ENCODE measurements at regions not wholly inside any gene's neighbourhood (a gene's known extent, or its start where the extent isn't known, plus 50 kb on each side); places are given as distances from the start of the nearest gene placed in this dataset.

GRCh38 chr16:87552072-87552718 is 50.1 kb upstream of the JPH3 start:
- Mint-ChIP-seq H3K4me1 (no peaks in the 10 kb centered on the region), H3K4me3 (no peak overlapping the region), H3K9me3 (no peaks in the 10 kb centered on the region), H3K27me3 (peaks cover 19% of the 10 kb centered on the region), H3K36me3 (no peaks in the 10 kb centered on the region), H3K27ac (no peak overlapping the region)
- DNase-seq = no peak

GRCh38 chr16:87551487-87551886 is 50.8 kb upstream of the JPH3 start:
- no peaks in the 10 kb centered on the region for H3K36me3 Mint-ChIP-seq
- H3K4me1 Mint-ChIP-seq = no peaks in the 10 kb centered on the region
- H3K9me3 Mint-ChIP-seq = no peaks in the 10 kb centered on the region
- no peak overlapping the region for H3K4me3 Mint-ChIP-seq
- H3K27ac Mint-ChIP-seq = no peak overlapping the region
- no peak for DNase-seq
- peaks cover 22% of the 10 kb centered on the region for H3K27me3 Mint-ChIP-seq

GRCh38 chr16:87550495-87550961 is 51.8 kb upstream of the JPH3 start:
- no peak overlapping the region for H3K4me3 Mint-ChIP-seq
- peak; percentile 56 for DNase-seq
- H3K27me3 Mint-ChIP-seq = peaks cover 22% of the 10 kb centered on the region
- no peaks in the 10 kb centered on the region for H3K4me1 Mint-ChIP-seq
- H3K36me3 Mint-ChIP-seq = no peaks in the 10 kb centered on the region
- no peak overlapping the region for H3K27ac Mint-ChIP-seq
- peaks cover 5% of the 10 kb centered on the region for H3K9me3 Mint-ChIP-seq

- Mint-ChIP-seq H3K27ac (no peak overlapping the region), H3K27me3 (peaks cover 22% of the 10 kb centered on the region), H3K36me3 (no peaks in the 10 kb centered on the region), H3K9me3 (peaks cover 6% of the 10 kb centered on the region), H3K4me3 (no peak overlapping the region), H3K4me1 (no peaks in the 10 kb centered on the region)
- DNase-seq = no peak
Measured at GRCh38 chr16:87549627-87550494, 52.4 kb upstream of the JPH3 start.

- DNase-seq = no peak
- no peak overlapping the region for H3K4me3 Mint-ChIP-seq
- peaks cover 22% of the 10 kb centered on the region for H3K27me3 Mint-ChIP-seq
- H3K36me3 Mint-ChIP-seq = no peaks in the 10 kb centered on the region
- H3K9me3 Mint-ChIP-seq = peaks cover 6% of the 10 kb centered on the region
- H3K27ac Mint-ChIP-seq = no peak overlapping the region
- H3K4me1 Mint-ChIP-seq = peaks cover 5% of the 10 kb centered on the region
Measured at GRCh38 chr16:87548046-87548445, 54.3 kb upstream of the JPH3 start.

GRCh38 chr16:87543436-87544191 is 50.8 kb upstream of the ZCCHC14 start:
- DNase-seq = no peak
- Mint-ChIP-seq H3K27ac (no peak overlapping the region), H3K4me1 (peaks cover 5% of the 10 kb centered on the region), H3K9me3 (peaks cover 6% of the 10 kb centered on the region), H3K27me3 (peaks cover 45% of the 10 kb centered on the region), H3K36me3 (no peaks in the 10 kb centered on the region), H3K4me3 (no peak overlapping the region)

- H3K4me1 Mint-ChIP-seq = peaks cover 10% of the 10 kb centered on the region
Measured at GRCh38 chr16:87542531-87543102, 49.8 kb upstream of the ZCCHC14 start.

More at GRCh38 chr16:87542531-87543102, 49.8 kb upstream of the ZCCHC14 start:
- Mint-ChIP-seq H3K27me3 (peaks cover 38% of the 10 kb centered on the region), H3K27ac (no peak overlapping the region), H3K4me3 (no peak overlapping the region), H3K9me3 (peaks cover 6% of the 10 kb centered on the region), H3K36me3 (no peaks in the 10 kb centered on the region)
- no peak for DNase-seq
